ENCODE measurements at regions not wholly inside any gene's neighbourhood (a gene's known extent, or its start where the extent isn't known, plus 50 kb on each side); places are given as distances from the start of the nearest gene placed in this dataset.

DNA sequence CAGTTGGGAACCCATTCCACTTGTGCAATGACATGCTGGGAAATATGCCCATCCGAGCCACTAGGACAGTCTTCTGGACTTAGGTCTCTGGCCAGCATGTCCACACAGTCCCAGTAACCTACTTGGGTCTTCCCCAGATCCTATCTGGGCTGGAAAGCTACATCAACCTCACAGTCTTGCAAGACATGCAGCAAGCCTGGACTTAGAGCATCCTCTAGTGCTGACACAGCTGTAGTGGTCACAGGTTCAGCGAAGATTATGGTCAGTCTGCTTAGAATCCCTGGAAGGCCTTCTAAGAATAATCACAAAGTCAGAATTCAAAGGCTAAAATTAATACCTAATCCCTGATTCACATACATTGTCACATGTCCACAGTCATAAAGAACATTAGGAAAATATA is 842.7 kb downstream of the STPG2 start:
- ATAC-seq: no peak
- no peak for TF ChIP-seq GLIS3 (CRISPR knock-in tag; IDR thresholded peaks at IDR 0.05)
- TF ChIP-seq, protein P1, sequence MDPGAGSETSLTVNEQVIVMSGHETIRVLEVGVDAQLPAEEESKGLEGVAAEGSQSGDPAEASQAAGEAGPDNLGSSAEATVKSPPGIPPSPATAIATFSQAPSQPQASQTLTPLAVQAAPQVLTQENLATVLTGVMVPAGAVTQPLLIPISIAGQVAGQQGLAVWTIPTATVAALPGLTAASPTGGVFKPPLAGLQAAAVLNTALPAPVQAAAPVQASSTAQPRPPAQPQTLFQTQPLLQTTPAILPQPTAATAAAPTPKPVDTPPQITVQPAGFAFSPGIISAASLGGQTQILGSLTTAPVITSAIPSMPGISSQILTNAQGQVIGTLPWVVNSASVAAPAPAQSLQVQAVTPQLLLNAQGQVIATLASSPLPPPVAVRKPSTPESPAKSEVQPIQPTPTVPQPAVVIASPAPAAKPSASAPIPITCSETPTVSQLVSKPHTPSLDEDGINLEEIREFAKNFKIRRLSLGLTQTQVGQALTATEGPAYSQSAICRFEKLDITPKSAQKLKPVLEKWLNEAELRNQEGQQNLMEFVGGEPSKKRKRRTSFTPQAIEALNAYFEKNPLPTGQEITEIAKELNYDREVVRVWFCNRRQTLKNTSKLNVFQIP (CRISPR knock-in tag; IDR thresholded peaks at IDR 0.05; ENCODE audit: borderline replicate concordance, low read depth): no peak
- TF ChIP-seq, protein P2, sequence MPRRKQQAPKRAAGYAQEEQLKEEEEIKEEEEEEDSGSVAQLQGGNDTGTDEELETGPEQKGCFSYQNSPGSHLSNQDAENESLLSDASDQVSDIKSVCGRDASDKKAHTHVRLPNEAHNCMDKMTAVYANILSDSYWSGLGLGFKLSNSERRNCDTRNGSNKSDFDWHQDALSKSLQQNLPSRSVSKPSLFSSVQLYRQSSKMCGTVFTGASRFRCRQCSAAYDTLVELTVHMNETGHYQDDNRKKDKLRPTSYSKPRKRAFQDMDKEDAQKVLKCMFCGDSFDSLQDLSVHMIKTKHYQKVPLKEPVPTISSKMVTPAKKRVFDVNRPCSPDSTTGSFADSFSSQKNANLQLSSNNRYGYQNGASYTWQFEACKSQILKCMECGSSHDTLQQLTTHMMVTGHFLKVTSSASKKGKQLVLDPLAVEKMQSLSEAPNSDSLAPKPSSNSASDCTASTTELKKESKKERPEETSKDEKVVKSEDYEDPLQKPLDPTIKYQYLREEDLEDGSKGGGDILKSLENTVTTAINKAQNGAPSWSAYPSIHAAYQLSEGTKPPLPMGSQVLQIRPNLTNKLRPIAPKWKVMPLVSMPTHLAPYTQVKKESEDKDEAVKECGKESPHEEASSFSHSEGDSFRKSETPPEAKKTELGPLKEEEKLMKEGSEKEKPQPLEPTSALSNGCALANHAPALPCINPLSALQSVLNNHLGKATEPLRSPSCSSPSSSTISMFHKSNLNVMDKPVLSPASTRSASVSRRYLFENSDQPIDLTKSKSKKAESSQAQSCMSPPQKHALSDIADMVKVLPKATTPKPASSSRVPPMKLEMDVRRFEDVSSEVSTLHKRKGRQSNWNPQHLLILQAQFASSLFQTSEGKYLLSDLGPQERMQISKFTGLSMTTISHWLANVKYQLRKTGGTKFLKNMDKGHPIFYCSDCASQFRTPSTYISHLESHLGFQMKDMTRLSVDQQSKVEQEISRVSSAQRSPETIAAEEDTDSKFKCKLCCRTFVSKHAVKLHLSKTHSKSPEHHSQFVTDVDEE (CRISPR knock-in tag; IDR thresholded peaks at IDR 0.05): no peak
- no peak for TF ChIP-seq RARB (CRISPR knock-in tag; IDR thresholded peaks at IDR 0.05)
- no peak for TF ChIP-seq PPARA (CRISPR knock-in tag; IDR thresholded peaks at IDR 0.05; ENCODE audit: borderline replicate concordance)
- no peak for TF ChIP-seq SNAI2 (CRISPR knock-in tag; IDR thresholded peaks at IDR 0.05)
- TF ChIP-seq, protein P3, sequence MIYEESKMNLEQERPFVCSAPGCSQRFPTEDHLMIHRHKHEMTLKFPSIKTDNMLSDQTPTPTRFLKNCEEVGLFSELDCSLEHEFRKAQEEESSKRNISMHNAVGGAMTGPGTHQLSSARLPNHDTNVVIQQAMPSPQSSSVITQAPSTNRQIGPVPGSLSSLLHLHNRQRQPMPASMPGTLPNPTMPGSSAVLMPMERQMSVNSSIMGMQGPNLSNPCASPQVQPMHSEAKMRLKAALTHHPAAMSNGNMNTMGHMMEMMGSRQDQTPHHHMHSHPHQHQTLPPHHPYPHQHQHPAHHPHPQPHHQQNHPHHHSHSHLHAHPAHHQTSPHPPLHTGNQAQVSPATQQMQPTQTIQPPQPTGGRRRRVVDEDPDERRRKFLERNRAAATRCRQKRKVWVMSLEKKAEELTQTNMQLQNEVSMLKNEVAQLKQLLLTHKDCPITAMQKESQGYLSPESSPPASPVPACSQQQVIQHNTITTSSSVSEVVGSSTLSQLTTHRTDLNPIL (CRISPR knock-in tag; IDR thresholded peaks at IDR 0.05; ENCODE audit: low read depth): no peak
- no peak for TF ChIP-seq ZNF565 (CRISPR knock-in tag; conservative IDR thresholded peaks at IDR 0.05; ENCODE audit: low read depth)
- TF ChIP-seq ZNF70 (CRISPR knock-in tag; IDR thresholded peaks at IDR 0.05): no peak
- TF ChIP-seq ARNTL (CRISPR knock-in tag; IDR thresholded peaks at IDR 0.05; ENCODE audit: borderline replicate concordance, low read depth): no peak
- no peak for TF ChIP-seq ZFP30 (CRISPR knock-in tag; IDR thresholded peaks at IDR 0.05)
- no peak for TF ChIP-seq ESRRG (CRISPR knock-in tag; IDR thresholded peaks at IDR 0.05)
- no peak for TF ChIP-seq TCF4 (CRISPR knock-in tag; IDR thresholded peaks at IDR 0.05; ENCODE audit: borderline replicate concordance)
- TF ChIP-seq, protein P4, sequence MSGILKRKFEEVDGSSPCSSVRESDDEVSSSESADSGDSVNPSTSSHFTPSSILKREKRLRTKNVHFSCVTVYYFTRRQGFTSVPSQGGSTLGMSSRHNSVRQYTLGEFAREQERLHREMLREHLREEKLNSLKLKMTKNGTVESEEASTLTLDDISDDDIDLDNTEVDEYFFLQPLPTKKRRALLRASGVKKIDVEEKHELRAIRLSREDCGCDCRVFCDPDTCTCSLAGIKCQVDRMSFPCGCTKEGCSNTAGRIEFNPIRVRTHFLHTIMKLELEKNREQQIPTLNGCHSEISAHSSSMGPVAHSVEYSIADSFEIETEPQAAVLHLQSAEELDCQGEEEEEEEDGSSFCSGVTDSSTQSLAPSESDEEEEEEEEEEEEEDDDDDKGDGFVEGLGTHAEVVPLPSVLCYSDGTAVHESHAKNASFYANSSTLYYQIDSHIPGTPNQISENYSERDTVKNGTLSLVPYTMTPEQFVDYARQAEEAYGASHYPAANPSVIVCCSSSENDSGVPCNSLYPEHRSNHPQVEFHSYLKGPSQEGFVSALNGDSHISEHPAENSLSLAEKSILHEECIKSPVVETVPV (CRISPR knock-in tag; IDR thresholded peaks at IDR 0.05): no peak
- TF ChIP-seq ZFP3 (CRISPR knock-in tag; IDR thresholded peaks at IDR 0.05): no peak
- no peak for TF ChIP-seq TOX (CRISPR knock-in tag; IDR thresholded peaks at IDR 0.05; ENCODE audit: borderline replicate concordance)
- no peak for TF ChIP-seq CSDC2 (CRISPR knock-in tag; IDR thresholded peaks at IDR 0.05)

DNA sequence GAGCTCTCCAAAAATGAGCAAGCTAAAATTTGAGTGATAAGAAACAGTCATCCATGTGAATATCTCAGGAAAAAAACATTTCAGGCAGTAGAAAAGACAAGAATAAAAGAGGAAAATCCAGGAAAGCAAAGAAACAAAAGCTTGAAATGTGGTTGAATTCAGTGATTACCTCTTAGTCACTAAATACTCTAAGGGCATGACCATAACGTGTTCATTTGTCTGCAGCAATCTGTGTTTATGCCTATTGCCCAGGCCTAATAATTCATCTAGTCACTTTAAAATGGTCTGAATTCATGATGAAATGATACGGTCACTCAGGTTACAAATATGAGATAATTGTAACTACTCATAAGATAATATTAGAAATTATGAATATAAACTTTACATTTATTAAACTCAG is 837.9 kb downstream of the STPG2 start:
- no peak for ATAC-seq
- TF ChIP-seq ZC3H10 (CRISPR knock-in tag; IDR thresholded peaks at IDR 0.05): no peak
- TF ChIP-seq ZFP3 (CRISPR knock-in tag; IDR thresholded peaks at IDR 0.05): no peak
- TF ChIP-seq, protein P3 (CRISPR knock-in tag; IDR thresholded peaks at IDR 0.05; ENCODE audit: low read depth): no peak
- TF ChIP-seq, protein P4 (CRISPR knock-in tag; IDR thresholded peaks at IDR 0.05): no peak
- no peak for TF ChIP-seq ESRRG (CRISPR knock-in tag; IDR thresholded peaks at IDR 0.05)
- TF ChIP-seq GLIS3 (CRISPR knock-in tag; IDR thresholded peaks at IDR 0.05): no peak
- TF ChIP-seq ZNF70 (CRISPR knock-in tag; IDR thresholded peaks at IDR 0.05): no peak
- TF ChIP-seq RARB (CRISPR knock-in tag; IDR thresholded peaks at IDR 0.05): no peak
- no peak for TF ChIP-seq ARNTL (CRISPR knock-in tag; IDR thresholded peaks at IDR 0.05; ENCODE audit: borderline replicate concordance, low read depth)
- TF ChIP-seq, protein P2 (CRISPR knock-in tag; IDR thresholded peaks at IDR 0.05): no peak
